Nephron progenitor cell (in vitro differentiated cells): ENCODE measurements at regions not wholly inside any gene's neighbourhood (a gene's known extent, or its start where the extent isn't known, plus 50 kb on each side); places are given as distances from the start of the nearest gene placed in this dataset.

Source experiments
- DNase-seq: peaks from one replicate; pipeline ENCODE4 v3.0.0; 2021
- H3K27ac Mint-ChIP-seq: 2 replicates; pipeline ENCODE4 v1.8.0; 2021; ENCODE audit warnings: mild to moderate bottlenecking, moderate library complexity, mixed read lengths
- H3K27me3 Mint-ChIP-seq: 2 replicates; pipeline ENCODE4 v1.8.0; 2021; ENCODE audit warnings: mild to moderate bottlenecking, low read depth, mixed read lengths; ENCODE audit not compliant: poor library complexity
- H3K36me3 Mint-ChIP-seq: 2 replicates; pipeline ENCODE4 v1.8.0; 2021; ENCODE audit warnings: low read depth, mixed read lengths
- H3K4me1 Mint-ChIP-seq: 2 replicates; pipeline ENCODE4 v1.8.0; 2021; ENCODE audit warnings: mixed read lengths
- H3K4me3 Mint-ChIP-seq: 2 replicates; pipeline ENCODE4 v1.8.0; 2021; ENCODE audit warnings: mild to moderate bottlenecking, moderate library complexity, mixed read lengths
- H3K9me3 Mint-ChIP-seq: 2 replicates; pipeline ENCODE4 v1.8.0; 2021; ENCODE audit warnings: mild to moderate bottlenecking, moderate library complexity, mixed read lengths
- TF ChIP-seq, protein P1 (sequence below): fragments of 200-600 bp; sonication (generic); IDR thresholded peaks from 2 replicates; pipeline ENCODE4 v1.5.0; 2021; ENCODE audit warnings: antibody characterized with exemption

DNA sequence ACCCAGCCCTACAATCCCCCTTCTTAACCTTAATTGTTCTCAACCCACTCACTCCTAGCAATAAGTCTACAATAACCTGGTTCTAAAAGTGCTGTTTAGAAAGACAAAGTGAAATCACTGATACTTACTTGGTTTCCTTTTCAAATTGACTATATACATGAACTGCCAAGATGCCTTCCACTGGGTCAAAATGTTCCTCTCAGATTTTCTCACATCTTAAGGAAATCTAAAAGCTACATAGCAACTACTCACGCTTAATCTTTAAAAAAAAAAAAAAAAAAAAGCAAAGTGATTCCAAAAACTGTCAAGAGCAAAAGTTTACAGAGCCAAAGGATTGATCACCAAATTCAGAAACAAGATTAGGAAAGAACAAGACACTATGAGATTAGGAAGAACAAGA lies 68.7 kb upstream of the MAP4 start:
- Mint-ChIP-seq H3K4me3 (no peak overlapping the region), H3K4me1 (peaks cover 30% of the 10 kb centered on the region), H3K27me3 (no peaks in the 10 kb centered on the region), H3K9me3 (no peaks in the 10 kb centered on the region), H3K27ac (peak overlapping the region; percentile 17), H3K36me3 (peaks cover 31% of the 10 kb centered on the region)
- TF ChIP-seq, protein P1, sequence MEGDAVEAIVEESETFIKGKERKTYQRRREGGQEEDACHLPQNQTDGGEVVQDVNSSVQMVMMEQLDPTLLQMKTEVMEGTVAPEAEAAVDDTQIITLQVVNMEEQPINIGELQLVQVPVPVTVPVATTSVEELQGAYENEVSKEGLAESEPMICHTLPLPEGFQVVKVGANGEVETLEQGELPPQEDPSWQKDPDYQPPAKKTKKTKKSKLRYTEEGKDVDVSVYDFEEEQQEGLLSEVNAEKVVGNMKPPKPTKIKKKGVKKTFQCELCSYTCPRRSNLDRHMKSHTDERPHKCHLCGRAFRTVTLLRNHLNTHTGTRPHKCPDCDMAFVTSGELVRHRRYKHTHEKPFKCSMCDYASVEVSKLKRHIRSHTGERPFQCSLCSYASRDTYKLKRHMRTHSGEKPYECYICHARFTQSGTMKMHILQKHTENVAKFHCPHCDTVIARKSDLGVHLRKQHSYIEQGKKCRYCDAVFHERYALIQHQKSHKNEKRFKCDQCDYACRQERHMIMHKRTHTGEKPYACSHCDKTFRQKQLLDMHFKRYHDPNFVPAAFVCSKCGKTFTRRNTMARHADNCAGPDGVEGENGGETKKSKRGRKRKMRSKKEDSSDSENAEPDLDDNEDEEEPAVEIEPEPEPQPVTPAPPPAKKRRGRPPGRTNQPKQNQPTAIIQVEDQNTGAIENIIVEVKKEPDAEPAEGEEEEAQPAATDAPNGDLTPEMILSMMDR: no peak
- no peak for DNase-seq

DNA sequence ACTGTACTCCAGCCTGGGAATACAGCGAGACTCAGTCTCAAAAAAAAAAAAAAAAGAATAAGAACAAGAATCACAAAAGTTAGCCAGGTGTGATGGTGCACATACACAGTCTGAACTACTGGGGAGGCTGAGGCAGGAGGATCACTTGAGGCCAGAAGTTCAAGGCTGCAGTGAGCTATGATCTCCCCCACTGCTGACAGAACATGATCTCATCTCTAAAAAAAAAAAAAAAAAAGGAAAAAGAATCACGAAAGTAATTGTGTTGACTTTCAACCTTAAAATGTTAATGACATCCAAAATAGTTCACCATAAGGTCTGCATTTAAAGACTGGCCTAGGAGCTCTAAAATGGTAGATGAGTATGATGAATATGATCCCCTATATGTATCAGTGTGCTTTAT lies 68.0 kb upstream of the MAP4 start:
- TF ChIP-seq, protein P1: no peak
- DNase-seq: no peak
- Mint-ChIP-seq H3K27me3 (no peaks in the 10 kb centered on the region), H3K4me3 (no peak overlapping the region), H3K27ac (no peak overlapping the region), H3K9me3 (no peaks in the 10 kb centered on the region), H3K4me1 (peaks cover 23% of the 10 kb centered on the region), H3K36me3 (peaks cover 34% of the 10 kb centered on the region)

DNA sequence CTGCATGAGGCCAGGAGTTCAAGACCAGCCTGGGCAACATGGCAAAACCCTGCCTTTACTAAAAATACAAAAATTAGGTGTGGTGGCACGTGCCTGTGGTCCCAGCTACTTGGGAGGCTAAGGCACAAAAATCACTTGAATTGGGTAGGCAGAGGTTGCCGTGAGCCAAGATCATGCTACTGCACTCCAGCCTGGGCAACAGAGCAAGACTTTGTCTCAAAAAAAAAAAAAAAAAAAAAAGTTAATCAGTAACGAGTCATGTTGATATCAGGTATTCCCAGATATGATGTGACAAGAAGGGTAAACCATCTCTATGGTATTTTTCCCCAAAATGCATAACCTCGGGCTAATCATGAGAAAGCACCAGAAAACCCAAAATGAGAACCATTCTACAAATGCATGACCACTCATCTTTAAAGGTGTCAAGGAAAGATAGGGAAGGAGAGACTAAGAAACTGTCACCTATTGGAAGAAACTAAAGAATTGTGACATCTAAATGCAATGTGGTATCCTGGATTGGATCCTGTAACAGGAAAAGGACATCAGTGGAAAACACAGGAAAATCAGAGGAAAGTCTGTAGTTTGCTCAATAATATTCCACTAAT lies 66.5 kb upstream of the MAP4 start:
- Mint-ChIP-seq H3K4me3 (no peak overlapping the region), H3K27ac (no peak overlapping the region), H3K9me3 (peaks cover 2% of the 10 kb centered on the region), H3K36me3 (peaks cover 46% of the 10 kb centered on the region), H3K27me3 (no peaks in the 10 kb centered on the region), H3K4me1 (peaks cover 23% of the 10 kb centered on the region)
- no peak for DNase-seq
- TF ChIP-seq, protein P1: no peak

DNA sequence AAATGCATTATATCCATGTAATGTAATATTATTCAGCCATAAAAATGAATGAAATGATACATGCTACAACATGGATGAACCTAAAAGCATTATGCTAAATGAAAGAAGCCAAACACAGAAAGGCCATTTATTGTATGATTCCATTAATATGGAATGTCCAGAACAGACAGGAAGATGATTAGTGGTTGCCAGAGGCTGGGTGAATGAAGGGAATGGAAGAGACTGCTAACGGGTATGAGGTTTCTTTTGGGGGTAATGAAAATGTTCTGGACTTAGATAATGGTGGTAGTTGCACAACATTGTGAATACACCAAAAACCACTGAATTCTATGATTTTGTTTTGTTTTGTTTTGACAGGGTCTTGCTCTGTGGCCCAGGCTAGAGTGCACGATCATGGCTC lies 61.6 kb upstream of the MAP4 start:
- H3K36me3 Mint-ChIP-seq: peaks cover 56% of the 10 kb centered on the region
- H3K27ac Mint-ChIP-seq: no peak overlapping the region
- TF ChIP-seq, protein P1: no peak
- peaks cover 5% of the 10 kb centered on the region for H3K4me1 Mint-ChIP-seq
- DNase-seq: no peak
- H3K9me3 Mint-ChIP-seq: peaks cover 8% of the 10 kb centered on the region
- peaks cover 3% of the 10 kb centered on the region for H3K27me3 Mint-ChIP-seq
- H3K4me3 Mint-ChIP-seq: no peak overlapping the region

DNA sequence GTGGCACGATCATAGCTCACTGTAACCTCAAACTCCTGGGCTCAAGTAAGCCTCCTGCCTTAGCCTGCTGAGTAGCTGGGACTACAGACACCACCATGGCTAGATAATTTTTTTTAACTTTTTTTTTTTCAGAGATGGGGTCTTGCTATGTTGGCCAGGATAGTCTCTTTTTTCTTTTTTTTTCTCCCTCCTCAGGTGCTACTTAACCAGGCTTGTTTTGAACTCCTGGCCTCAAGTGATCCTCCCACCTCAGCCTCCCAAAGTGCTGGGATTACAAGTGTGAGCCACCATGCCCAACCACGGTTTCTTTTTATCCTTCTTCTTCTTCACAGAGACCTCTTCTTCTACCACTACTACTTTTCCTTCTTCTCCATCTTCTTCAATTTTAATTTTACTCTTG lies 53.8 kb upstream of the MAP4 start:
- TF ChIP-seq, protein P1: no peak
- DNase-seq: no peak
- Mint-ChIP-seq H3K4me1 (no peaks in the 10 kb centered on the region), H3K4me3 (no peak overlapping the region), H3K27ac (no peak overlapping the region), H3K36me3 (peaks cover 30% of the 10 kb centered on the region), H3K27me3 (no peaks in the 10 kb centered on the region), H3K9me3 (peaks cover 4% of the 10 kb centered on the region)

DNA sequence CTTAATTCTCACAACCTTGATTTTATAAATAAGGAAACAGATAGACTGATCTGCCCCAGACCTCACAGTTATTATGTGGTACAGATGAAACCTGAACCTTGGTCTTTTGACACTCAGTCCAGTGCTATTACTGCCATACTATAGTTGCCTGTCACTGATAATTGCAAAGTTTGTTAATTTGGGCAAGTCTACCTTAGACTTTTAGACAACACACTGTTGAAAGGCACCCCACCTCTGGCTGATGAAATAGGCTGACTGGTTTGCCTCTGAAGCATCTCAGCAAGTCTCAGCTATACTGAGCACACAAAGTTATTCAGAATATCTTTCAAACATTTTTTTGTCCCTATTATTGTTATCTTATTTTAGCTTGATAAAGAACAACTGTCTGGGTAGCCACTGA lies 53.1 kb upstream of the MAP4 start:
- no peak overlapping the region for H3K4me3 Mint-ChIP-seq
- peaks cover 29% of the 10 kb centered on the region for H3K36me3 Mint-ChIP-seq
- H3K27me3 Mint-ChIP-seq: no peaks in the 10 kb centered on the region
- no peak for DNase-seq
- no peak overlapping the region for H3K27ac Mint-ChIP-seq
- TF ChIP-seq, protein P1: no peak
- H3K4me1 Mint-ChIP-seq: no peaks in the 10 kb centered on the region
- peaks cover 2% of the 10 kb centered on the region for H3K9me3 Mint-ChIP-seq
